Hippocampal formation (tissue), 2 donors: ENCODE measurements at regions not wholly inside any gene's neighbourhood (a gene's known extent, or its start where the extent isn't known, plus 50 kb on each side); places are given as distances from the start of the nearest gene placed in this dataset.
A peak's percentile ranks its signal among the peaks of the same experiment; 100 is the strongest.
"Not testable (repeated sequence)": the region's sequence is repeated elsewhere in the genome, so short reads cannot be mapped to it uniquely, and the experiment has no call there.

Experiments
- DNase-seq, 2 donors: peaks; one replicate each; lab custom pipeline; 2025; lab: John Stamatoyannopoulos, UW

GRCh38 chr4:26175006-26175786 lies 145.6 kb upstream of the RBPJ start:
- no peak for DNase-seq

- DNase-seq = no peak
These were observed 144.8 kb upstream of the RBPJ start for GRCh38 chr4:26175905-26176470.

- DNase-seq = no peak
These were observed 144.1 kb upstream of the RBPJ start for GRCh38 chr4:26176598-26177149.

- no peak for DNase-seq
These were observed 142.0 kb upstream of the RBPJ start for GRCh38 chr4:26178854-26179253.

- no peak for DNase-seq
These were observed 141.5 kb upstream of the RBPJ start for GRCh38 chr4:26179316-26179760.

- DNase-seq = no peak
These were observed 139.2 kb upstream of the RBPJ start for GRCh38 chr4:26181616-26182015.

- DNase-seq = no peak
These were observed 137.8 kb upstream of the RBPJ start for GRCh38 chr4:26183017-26183416.

GRCh38 chr4:26185436-26185835 lies 135.4 kb upstream of the RBPJ start:
- no peak for DNase-seq

GRCh38 chr4:26191353-26191752 lies 129.5 kb upstream of the RBPJ start:
- no peak for DNase-seq

- DNase-seq = peak in 1 of 2 donors; percentile 38
These were observed 127.6 kb upstream of the RBPJ start for GRCh38 chr4:26192899-26193869.

- no peak for DNase-seq
These were observed 126.0 kb upstream of the RBPJ start for GRCh38 chr4:26194764-26195163.

- no peak for DNase-seq
These were observed 124.2 kb upstream of the RBPJ start for GRCh38 chr4:26196567-26196966.

GRCh38 chr4:26197018-26197779 lies 123.6 kb upstream of the RBPJ start:
- no peak for DNase-seq

GRCh38 chr4:26198931-26199330 lies 121.9 kb upstream of the RBPJ start:
- not testable (repeated sequence) for DNase-seq

GRCh38 chr4:26199596-26199995 lies 121.2 kb upstream of the RBPJ start:
- DNase-seq = no peak

GRCh38 chr4:26201120-26201519 lies 119.7 kb upstream of the RBPJ start:
- DNase-seq = no peak

- no peak for DNase-seq
These were observed 116.5 kb upstream of the RBPJ start for GRCh38 chr4:26204249-26204825.

- DNase-seq = peak in 1 of 2 donors; percentile 16
These were observed 115.9 kb upstream of the RBPJ start for GRCh38 chr4:26204911-26205370.

GRCh38 chr4:26206339-26206738 lies 114.5 kb upstream of the RBPJ start:
- DNase-seq = no peak

- no peak for DNase-seq
These were observed 113.8 kb upstream of the RBPJ start for GRCh38 chr4:26206999-26207398.

- DNase-seq = no peak
These were observed 113.2 kb upstream of the RBPJ start for GRCh38 chr4:26207631-26208030.
